ENCODE measurements at regions not wholly inside any gene's neighbourhood (a gene's known extent, or its start where the extent isn't known, plus 50 kb on each side); places are given as distances from the start of the nearest gene placed in this dataset.

DNA sequence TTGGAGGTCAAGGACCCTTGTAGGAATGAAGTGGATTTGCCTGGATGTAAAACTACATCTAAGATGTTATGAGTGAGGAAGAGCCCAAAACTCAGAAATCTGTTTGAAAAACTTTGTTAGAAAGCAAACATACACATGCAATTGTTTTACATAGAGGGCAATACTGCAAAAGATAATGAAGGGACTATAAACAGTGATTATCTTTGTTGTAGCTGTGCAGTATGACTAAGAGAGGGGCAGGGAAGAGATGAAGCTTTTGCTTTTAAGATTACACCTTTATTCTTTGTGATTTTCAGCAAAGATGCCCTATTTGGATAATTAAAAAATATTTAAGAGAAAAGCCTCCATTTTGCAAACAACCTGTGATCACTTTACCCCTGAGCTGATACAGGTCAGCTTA is 839.9 kb upstream of the RBFOX1 start:
- no peak for DNase-seq

- DNase-seq, result no peak
Observed at GRCh38 chr16:6484935-6485334, 847.7 kb upstream of the RBFOX1 start.

- no peak for DNase-seq
Observed at GRCh38 chr16:6484081-6484480, 848.6 kb upstream of the RBFOX1 start.

GRCh38 chr16:6483469-6484033 is 849.1 kb upstream of the RBFOX1 start:
- DNase-seq, result no peak

DNA sequence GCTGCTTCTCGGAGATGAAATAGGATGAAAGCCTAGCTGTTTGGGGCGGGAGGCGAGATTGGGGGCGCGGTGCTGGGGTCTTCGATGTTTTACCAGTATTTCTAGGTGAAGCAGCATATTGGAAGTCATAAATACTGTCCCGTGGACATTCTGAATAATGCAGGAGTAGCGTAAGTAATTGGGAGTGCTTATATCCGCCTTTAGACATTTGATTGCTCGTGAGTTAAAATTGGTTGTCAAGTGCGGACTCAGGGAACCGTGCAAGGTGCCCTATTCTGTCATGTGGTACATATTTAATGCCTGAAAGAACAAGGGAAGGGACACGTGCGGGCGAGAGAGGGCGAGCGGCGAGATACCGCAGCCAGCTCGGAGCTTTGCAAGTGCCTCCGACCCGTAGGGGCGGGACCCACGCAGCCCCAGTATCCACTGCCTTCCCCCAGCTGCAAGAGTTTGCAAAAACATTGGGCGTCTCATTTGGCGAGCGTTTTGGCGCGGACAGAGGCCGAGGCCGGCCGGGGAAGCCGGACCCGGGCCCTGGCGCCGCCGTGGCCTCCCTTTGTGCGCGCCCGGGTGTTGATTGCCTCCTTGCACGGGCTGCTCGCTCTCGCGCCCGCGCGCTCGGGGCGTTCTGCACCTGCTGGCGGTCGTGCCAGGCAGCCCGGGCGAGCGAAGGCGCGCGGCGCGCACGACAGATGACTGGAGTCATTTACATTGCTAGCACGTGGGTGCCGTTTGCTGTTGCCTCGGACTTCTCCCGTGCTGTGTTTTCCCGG is 849.8 kb upstream of the RBFOX1 start:
- DNase-seq, result no peak

DNA sequence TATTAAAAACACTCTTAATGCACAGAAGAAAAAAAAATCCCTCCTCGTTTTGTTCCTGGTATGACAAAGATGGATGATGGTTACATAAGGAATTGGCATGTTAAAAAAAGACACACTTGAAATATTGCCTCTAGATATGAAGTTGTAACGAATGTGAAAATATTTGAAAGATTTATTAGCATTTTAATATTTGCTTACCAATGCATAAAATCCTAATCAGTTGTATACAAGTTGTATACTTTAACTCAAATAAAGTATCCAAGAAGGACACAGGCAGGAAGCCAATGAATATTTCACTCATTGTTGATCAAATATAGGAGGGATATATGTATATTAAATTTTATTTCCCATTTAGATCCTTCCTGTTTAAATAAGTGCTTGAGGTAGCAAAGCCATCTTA is 850.8 kb upstream of the RBFOX1 start:
- DNase-seq, result no peak

- DNase-seq, result no peak
Observed at GRCh38 chr16:6453742-6454141, 878.9 kb upstream of the RBFOX1 start.

- DNase-seq, result no peak
Observed at GRCh38 chr16:6447021-6447790, 885.4 kb upstream of the RBFOX1 start.

DNA sequence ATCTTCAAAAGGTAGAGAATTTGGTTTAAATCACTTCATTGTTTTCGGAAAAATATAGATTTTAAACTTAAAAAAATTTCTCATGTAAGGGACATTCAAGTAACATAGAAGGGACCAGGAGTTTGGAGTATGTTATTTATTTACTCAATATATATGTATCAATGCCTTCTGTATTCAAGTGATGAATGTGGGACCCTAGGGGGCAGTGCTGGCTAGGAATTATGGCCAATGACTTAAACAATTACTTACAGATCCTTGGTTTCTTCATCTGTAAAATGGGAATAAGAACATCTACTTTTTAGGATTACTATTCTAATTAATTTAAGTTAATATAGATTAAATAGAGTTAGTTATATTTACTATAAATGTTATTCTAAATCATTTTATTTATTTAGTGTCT is 886.3 kb upstream of the RBFOX1 start:
- no peak for DNase-seq

- DNase-seq, result no peak
Observed at GRCh38 chr16:6439129-6439528, 893.5 kb upstream of the RBFOX1 start.

- DNase-seq, result no peak
Observed at GRCh38 chr16:6428861-6429260, 903.8 kb upstream of the RBFOX1 start.

GRCh38 chr16:6427621-6428020 is 905.0 kb upstream of the RBFOX1 start:
- DNase-seq, result no peak

DNA sequence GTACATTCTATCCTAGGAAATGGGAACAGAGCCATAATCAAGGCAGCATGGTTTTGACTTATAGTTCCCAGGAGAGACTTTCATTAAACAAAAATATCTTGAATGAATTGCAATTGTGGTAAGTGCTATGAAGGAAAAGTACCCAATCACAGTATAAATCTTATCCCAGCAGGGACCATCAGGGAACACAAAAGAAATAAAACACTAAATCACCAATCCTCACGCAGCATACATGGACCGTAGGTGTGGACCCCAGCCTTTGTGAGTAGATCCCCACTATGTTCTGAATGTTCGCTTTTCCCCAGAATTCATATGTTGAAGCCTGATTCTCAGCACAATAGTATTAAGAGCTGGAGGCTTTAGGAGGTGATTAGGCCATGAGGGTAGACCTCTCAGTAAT is 925.0 kb upstream of the RBFOX1 start:
- DNase-seq, result no peak

GRCh38 chr16:6406028-6406427 is 926.6 kb upstream of the RBFOX1 start:
- no peak for DNase-seq

- no peak for DNase-seq
Observed at GRCh38 chr16:6382924-6383459, 949.7 kb upstream of the RBFOX1 start.

- no peak for DNase-seq
Observed at GRCh38 chr16:6381896-6382295, 950.7 kb upstream of the RBFOX1 start.

- no peak for DNase-seq
Observed at GRCh38 chr16:6377956-6378355, 954.7 kb upstream of the RBFOX1 start.

DNA sequence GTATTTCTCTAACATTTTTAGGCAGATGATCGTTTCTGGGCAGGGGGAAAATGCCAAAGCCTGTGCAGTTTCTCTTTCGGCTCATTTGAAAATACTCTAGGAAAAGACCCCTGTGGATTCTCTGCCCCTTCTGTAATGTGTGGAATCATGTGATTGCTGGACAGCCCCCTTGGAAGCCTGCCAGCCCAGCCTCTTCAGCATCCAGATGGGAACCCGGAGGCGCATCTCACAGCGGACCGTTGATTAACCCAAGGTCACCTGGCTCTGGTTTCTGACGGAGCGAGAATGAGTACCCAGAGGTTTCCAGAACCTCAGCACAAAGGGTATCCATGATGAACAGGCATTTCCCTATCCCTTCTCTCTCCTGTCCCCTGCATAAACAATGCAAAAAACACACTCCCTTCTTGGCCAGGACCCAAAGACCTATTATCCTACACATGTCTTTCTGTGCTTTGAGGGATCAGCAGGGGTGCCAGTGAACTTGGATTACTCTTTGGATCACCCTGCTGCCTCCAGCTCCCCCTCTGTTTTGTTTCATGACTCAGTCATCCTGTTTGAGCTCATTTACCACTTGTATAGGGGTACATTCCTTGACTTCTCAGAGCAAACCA is 957.1 kb upstream of the RBFOX1 start:
- no peak for DNase-seq

DNA sequence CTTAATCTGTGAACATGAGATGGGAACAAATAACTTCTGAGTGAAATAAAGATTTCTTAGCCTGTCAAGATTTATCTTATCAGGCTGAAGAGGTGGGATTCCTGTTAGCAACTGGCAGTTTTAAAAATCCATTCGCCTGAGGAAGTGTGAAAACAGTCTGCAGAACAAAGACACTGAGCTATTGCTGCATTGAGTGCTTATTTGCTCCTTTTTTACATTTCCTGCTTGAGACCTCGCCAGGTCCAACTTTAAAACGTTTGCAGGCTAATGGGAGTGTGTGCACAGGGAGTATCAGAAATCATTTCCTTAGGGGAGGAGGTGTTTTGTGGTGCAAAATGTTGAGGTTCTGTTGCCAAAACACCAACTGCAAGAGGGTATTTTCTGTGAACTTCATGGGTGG is 957.8 kb upstream of the RBFOX1 start:
- DNase-seq, result no peak

DNA sequence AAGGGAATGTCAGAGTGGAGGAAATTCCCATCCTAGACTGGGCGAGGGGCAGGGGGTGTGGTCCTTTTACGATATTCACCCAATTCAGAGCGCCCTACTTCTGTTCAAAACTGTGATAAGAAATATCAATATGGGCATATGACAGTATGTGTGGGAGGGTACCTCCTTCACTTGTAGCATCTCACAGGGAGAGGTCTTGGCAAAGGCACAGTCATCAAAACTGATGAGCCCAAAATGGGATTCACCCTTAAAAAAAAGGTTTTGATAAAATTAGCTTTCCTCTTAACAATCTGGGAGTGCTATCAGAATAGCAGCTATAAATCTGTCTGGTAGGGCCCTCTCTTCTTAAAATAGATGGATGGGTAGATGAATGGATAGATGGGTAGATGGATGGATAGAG is 967.8 kb upstream of the RBFOX1 start:
- DNase-seq, result no peak

DNA sequence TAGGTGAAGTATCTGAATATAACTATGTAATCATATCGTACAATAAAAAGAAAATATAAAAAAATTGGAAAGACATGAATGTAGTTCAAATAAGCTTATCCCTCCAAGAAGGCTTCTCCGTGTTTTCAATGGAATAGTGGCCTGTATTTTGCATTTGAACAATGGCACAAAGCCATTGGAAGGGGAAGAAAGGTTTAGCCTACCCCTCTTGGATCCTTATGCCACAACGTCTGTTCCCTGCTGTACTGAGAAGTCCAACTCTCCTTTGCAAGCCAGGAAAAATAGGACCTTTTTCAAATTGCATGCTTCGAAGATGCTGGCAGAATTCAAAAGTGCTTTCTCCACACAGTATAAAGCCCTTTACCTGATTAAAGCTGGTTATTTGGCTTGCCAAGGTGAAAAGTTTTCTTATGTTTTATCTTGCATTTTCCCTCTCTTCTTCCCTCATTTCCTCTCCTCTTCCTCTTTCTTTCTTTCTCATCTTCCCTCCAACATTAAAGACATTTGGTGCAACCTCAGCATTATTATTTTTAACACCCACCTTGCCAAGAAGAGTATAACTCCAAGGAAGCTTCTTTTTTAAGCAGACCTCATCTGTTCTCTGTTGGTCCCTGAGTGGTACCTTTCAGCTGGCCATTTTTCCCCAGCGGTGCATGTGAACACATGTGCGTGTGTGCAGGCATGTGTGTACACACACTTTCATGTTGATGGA is 968.6 kb upstream of the RBFOX1 start:
- no peak for DNase-seq

DNA sequence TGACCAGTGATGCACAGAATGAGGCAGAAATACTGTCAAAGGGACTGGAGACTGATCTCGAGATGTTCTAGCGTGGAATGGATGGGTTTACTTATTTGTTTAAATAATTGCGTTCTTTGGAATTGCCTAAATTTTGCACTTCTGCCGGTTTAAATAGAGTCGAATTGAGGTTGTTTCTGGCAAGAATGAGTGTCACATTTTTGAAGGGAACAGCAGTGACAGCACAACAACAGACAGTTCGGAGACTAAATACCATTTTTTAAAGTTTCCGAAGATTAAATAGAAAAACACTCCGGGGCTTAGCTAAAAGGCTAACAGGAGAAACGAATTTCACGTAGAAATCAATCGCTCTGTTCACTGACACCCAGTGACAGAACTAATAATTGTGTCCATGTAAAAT is 969.2 kb upstream of the RBFOX1 start:
- no peak for DNase-seq

GRCh38 chr16:6362321-6362720 is 970.3 kb upstream of the RBFOX1 start:
- DNase-seq, result no peak

Data from activated CD4-positive, alpha-beta T cell treated with anti-CD3 and anti-CD28 coated beads, Interleukin-2, amount 50 U/mL, for 4 hours (primary cell).